GM12873 (cell line): ENCODE measurements at regions not wholly inside any gene's neighbourhood (a gene's known extent, or its start where the extent isn't known, plus 50 kb on each side); places are given as distances from the start of the nearest gene placed in this dataset.

Experiments
- CTCF ChIP-seq: IDR thresholded peaks from 2 replicates; pipeline ENCODE4 v1.5.1; 2012; ENCODE audit warnings: low read depth, mild to moderate bottlenecking, moderate library complexity, low read length, control low read depth; ENCODE audit not compliant: insufficient read depth; ENCODE audit errors: missing control alignments

- TF ChIP-seq CTCF, result no peak
Measured at GRCh38 chr20:10927011-10927583, 253.3 kb upstream of the JAG1 start.

GRCh38 chr20:10927936-10928840 is 254.4 kb upstream of the JAG1 start:
- TF ChIP-seq CTCF, result no peak

GRCh38 chr20:10928841-10929421 is 255.1 kb upstream of the JAG1 start:
- no peak for TF ChIP-seq CTCF

GRCh38 chr20:10935658-10936402 is 262.0 kb upstream of the JAG1 start:
- no peak for TF ChIP-seq CTCF

GRCh38 chr20:10936786-10937185 is 263.0 kb upstream of the JAG1 start:
- no peak for TF ChIP-seq CTCF

GRCh38 chr20:10939331-10939941 is 265.6 kb upstream of the JAG1 start:
- no peak for TF ChIP-seq CTCF
